Right hindlimb (tissue), 1 donor: ENCODE measurements at regions not wholly inside any gene's neighbourhood (a gene's known extent, or its start where the extent isn't known, plus 50 kb on each side); places are given as distances from the start of the nearest gene placed in this dataset.
"Not testable (repeated sequence)": the region's sequence is repeated elsewhere in the genome, so short reads cannot be mapped to it uniquely, and the experiment has no call there.

Experiments
- DNase-seq: peaks from one replicate; pipeline ENCODE4 v3.0.0-alpha.2; 2018

GRCh38 chr7:153964481-153965112 is 87.6 kb upstream of the DPP6 start:
- DNase-seq, result not testable (repeated sequence)

DNA sequence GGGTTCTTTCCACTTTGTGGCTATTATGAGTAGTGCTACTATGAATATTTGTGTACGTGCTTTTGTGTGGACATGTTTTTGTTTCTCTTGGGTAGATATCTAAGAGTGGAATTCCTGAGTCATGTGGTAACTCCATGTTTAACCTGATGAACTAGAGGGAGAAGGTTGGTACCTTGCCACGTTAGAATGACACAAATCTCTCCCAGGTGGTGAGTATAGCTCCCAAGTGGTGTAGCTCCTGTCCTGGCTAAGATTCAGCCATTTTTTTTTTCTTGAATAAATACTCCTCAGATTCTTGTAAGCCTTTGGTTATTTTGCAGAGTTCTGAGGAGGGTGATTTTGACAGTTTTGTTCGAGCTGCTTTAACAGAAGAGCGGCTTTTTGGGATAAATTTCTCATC is 83.2 kb upstream of the DPP6 start:
- DNase-seq, result not testable (repeated sequence)

DNA sequence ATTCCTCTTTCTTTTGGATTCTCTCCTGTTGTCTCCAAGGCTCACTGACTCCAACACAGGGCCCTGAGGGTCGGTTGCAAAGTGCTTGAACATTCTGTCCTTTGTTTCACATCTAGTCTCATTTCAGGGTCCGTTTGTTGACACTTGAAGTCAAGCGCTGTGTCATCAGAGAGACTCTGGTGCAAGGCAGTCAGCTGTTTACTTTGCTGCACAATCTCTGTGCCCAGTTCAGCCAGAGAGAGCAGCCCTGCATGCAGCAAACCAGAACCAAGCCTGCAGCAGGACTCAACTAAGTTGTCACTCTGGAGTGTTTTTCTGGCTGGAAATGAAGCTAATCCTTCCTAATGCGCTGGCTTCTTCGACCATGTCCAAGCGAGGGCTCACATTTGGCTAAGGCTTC is 77.6 kb upstream of the DPP6 start:
- not testable (repeated sequence) for DNase-seq

DNA sequence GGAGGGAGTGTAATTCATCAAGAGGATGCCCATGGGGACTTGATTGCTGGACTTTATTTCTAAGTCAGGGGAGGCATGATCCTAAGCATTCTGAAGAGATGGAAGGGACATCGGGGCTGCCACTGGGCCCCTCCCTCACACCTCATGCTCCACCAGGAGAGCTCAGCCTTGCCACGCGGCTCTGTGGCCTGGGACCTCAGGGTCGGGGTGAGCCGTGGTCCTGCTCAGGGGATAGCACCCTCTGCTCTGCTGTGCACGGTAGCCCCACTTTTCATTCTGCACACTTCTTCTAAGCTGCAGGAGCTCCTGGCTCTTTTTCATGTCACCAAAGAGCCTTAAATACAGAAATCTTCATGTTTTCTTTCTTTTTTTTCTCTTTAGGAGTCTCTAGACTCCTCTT is 75.5 kb upstream of the DPP6 start:
- not testable (repeated sequence) for DNase-seq

DNA sequence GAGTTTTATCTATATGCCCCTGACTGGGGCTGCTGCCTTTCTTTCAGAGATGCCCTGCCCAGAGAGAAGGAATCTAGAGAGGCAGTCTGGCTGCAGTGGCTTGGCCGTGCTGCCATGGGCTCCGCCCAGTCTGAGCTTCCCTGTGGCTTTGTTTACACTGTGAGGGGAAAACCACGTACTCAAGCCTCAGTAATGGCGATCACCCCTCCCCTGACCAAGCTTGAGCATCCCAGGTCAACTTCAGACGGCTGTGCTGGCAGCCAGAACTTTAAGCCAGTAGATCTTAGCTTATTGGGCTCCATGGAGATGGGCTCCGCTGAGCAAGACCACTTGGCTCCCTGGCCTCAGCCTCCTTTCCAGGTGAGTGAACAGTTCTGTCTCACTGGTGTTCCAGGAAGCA is 69.0 kb upstream of the DPP6 start:
- not testable (repeated sequence) for DNase-seq

GRCh38 chr7:153989066-153989627 is 63.1 kb upstream of the DPP6 start:
- DNase-seq, result not testable (repeated sequence)

- not testable (repeated sequence) for DNase-seq
Measured at GRCh38 chr7:153989742-153990425, 62.3 kb upstream of the DPP6 start.

GRCh38 chr7:153991471-153991870 is 60.7 kb upstream of the DPP6 start:
- not testable (repeated sequence) for DNase-seq

DNA sequence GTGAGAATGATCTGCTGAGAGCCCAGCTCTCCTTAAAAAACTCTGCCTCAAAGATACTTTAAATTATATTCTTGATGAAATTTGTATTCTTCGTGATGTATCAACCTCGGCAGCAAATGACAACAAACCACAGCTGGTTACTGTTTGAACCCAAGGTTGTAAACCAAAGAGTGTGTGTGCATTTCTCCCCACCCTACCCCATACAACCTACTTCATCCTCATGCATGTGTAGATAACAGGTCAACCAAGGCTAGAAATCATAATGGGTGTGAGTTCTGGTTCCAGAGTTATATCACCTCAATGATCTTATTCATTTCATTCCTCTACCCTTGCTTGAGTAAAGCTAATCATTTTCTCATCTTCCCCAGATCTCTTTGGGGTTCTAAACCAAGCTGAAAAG is 58.8 kb upstream of the DPP6 start:
- not testable (repeated sequence) for DNase-seq

DNA sequence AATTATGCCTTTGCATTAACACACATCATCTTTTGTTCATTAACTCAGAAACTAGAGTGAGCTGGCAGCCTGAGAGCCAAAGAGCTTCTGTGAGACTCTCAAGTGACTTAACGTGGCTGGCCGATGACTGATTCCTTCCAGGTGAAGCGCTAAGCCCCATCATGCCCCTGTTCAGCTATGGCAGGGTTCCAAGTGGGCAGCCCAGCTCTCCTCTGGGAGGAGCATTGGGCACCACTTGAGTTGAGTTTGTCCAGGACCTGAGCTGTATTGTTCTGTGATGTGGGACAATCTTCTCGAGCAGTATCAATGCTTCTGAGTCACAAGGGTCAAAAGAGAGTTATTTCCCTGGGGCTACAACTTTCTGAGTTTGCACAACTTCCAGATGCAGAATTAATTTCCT is 53.3 kb upstream of the DPP6 start:
- not testable (repeated sequence) for DNase-seq
